GM21381 (cell line): ENCODE measurements at regions not wholly inside any gene's neighbourhood (a gene's known extent, or its start where the extent isn't known, plus 50 kb on each side); places are given as distances from the start of the nearest gene placed in this dataset.
"Not testable (repeated sequence)": the region's sequence is repeated elsewhere in the genome, so short reads cannot be mapped to it uniquely, and the experiment has no call there.

ENCODE experiments used
- ATAC-seq: cut with Tn5 transposase; IDR thresholded peaks from one replicate; pipeline ENCODE4 v1.9.1; 2021; ENCODE audit warnings: mild to moderate bottlenecking, moderate library complexity; ENCODE audit not compliant: unreplicated experiment

DNA sequence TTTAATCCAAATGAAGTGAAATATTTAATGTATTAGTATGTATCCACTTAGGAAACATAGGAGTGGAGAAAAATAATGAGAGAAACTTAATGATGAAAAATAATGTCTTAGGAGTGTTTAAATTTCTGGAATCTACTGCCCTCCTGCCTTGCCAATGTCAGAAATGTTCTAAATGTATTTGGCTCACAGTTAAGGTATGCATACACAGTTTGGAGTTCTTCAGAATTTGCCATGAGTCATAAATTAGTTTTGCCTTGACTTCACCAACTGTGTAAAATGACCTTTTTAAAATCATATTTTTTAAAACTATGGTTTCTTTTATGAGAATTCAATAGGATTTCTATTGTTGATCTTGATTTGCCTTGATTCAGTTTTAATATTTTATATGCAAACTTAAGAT, 191.7 kb upstream of the HSF2 start:
- ATAC-seq: no peak

DNA sequence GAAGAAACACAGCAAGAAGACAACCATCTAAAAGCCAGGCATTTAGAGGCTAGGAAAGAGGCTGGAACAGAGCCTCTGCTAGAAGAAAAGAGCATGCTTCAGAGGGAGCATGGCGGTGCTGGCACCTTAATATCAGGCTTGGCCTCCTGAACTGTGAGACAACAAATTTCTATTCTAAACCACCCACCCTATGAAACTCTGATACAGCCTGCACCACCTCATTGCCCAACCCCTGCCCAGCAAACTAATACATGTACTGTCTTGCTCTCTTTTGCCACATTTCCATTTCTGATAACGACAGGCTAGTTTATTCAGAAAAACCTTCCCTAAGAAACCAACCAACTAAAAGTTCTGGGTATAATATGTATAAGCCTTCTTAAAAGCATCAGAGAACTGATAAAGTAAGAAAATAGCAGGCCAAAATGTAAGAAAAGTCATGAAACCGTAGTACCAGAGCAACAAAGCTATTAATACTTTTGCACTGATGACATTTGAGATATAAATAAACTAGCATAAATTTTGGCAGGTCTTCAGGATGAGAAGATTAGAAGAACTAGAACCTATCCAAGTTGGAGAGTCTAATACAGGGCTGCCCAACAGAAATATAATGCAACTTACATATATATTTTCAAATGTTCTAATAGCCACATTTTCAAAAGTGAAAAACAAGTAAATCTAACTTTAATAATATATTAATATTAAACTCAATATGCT, 184.7 kb upstream of the HSF2 start:
- no peak for ATAC-seq

DNA sequence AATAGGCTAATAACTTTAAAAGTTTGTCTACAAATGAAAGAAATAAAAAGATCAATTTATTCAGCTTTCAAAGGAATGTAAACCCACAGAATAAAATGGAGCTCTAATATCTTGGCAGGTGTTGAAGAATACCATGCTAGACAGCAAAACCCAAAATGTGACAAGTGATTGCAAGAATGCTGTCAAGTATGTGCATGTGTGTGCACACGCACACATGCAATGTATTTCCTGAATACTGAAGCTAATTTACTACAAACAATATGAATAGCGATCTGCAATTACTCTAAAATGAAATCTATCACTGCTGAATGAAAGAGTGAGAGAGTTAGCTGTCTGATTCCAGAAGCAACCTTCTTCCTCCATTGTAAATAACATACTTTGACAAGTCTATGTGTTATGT, 179.2 kb upstream of the HSF2 start:
- no peak for ATAC-seq

DNA sequence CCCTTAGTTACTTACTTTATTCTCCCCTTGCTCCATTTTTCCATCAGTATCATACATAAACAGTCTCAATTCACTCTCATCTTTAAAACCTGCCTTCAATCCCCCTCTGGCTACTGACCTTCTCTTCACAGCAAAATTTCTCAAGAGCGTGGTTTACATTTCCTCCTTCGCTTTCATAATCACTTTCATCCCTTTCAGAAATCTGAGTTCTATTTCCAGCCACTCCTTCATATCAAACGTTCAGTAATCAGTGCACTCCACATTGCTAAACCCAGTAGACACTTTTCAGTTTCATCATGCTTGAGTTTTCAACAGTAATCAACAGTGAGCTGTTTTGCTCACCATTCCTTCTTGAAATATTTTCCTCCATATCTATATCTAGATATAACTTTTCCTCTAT, 176.7 kb upstream of the HSF2 start:
- ATAC-seq: no peak

DNA sequence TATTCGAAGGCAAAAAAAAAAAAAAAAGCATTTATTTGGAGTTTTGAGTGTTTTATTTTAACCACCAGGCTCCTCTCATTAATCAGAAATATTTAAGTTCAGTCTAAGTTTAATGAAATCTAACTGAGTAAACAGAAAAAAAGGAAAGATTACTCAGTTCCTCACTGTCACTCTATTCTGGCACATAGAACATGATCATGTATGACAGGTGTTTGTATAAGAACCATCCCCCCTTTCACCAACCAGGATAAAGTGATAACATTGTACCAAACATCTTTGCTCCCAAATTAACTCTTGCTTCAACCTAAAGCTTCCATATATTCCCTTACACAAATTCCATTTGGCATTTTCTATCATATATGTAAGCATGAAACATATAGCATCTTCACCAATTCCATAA, 176.2 kb upstream of the HSF2 start:
- no peak for ATAC-seq

DNA sequence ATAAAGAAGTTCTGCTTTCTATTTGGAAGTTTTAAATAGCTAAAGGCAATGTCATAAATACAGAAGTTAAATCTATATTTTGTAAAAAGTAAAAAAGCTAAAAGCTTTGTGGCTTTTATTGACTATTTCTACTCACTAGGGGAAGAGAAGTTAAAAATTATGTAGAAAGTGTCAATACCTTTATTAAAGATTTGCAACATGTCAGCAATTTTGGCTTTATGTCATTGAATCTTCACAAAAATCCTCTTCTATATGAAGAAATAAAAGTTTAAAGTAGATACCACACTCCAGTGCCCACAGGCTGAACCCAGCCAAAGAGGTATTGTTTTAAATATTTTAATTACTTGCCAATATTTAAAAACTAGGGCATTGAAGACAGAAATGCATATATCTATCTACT, 160.6 kb upstream of the HSF2 start:
- no peak for ATAC-seq

DNA sequence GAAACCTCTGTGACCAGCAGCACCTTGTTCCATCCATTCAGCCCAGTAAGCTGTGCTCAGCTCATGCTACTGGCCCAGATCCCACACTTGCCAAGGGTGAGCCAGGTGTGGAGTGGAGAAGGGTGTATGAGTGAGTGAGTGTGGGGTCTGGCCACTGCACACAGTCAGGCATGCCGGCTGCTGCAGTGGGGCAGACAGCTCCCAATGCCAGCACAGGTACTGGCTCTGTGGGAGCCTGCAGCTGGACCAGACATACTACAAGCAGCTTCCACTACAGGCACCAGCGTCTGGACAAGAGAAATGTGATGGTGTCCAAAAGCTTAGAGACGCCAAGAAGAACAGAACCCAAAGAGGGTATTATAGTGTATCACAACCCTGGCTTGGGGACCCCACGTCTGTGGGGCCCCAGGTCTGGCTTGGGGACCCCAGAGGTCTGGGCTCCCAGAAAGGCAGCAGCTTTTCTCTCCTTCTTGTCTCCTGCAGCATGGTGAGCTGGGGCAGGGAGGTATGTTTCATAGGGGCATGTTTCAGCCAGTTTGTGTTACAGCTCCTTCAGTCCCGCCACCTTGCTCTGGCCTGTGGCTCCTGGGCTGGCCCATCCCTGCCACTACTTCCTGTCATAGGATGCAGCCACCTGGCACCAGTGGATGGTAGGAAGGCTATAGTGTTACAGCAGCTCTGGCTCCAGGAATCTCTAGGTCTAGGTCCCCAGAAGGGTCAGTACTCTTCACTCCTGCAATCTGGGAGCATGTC, 152.4 kb upstream of the HSF2 start:
- ATAC-seq: no peak

DNA sequence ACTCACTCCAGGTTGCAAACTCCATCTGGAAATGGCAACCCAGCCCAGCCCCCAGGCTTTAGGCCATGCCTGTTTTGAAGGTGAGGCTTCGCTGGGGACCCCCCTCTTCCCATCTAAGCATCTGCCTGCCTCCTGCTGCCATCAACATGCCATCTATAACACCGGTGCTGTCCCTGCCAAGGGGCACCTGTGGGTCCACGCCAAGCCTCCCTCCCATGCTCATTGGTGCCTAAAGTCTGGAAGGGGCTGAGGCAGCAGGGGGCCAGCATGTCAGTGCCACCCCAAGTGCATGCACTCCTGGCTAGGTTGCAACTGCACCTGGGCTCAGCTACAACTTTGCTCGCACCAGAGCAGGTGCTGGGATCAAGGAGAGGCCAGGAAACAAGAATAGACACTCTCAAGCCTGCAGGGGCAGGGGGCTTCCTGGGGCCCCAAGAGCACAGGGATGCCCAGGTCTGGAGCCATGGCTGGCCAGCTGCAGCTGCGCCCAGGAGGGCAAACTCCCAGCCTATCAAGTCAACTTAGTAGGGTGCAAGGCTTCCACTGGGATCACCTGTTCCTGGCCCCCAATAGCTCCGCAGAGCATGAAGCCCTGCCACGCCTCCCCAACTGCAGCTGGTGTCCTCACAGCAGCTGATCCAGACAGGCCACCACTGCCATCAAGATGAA, 151.3 kb upstream of the HSF2 start:
- no peak for ATAC-seq

DNA sequence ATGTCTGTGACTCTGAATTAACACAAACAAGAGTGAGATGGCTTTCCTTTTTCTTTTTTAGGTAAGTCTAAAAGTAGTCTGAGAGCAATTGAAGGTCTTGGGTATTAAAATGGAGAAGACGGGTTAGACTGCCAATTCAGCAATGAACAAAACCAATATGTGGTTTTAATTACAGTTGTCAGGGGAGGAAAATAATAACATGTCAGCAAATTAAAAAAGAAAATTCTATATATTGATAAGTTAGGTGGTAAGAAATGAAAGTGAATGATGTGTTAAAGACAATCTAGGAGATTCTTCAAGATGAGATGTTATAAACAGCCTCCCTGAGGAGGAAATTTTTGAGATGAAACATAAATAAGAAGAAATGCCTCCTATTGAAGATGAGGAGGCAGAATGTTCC, 150.6 kb upstream of the HSF2 start:
- ATAC-seq: no peak

DNA sequence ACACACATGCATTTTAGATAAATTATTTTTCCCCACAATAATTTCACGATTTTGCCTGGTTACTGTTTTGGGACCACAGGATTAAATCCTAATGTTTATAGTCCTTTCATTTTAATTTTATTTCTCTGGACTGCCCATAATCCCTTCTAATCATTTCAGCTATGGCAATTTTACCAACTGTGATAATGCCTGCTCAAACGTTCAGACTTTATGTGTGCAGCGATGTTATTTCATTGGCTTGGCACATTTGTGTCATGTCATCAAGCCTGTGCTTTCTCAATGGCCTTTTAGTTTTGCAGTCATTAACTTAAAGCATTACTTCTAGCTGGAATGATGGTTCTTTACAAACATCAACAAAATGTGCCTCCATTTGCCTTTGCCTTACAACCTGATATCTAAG, 140.6 kb upstream of the HSF2 start:
- ATAC-seq: no peak

DNA sequence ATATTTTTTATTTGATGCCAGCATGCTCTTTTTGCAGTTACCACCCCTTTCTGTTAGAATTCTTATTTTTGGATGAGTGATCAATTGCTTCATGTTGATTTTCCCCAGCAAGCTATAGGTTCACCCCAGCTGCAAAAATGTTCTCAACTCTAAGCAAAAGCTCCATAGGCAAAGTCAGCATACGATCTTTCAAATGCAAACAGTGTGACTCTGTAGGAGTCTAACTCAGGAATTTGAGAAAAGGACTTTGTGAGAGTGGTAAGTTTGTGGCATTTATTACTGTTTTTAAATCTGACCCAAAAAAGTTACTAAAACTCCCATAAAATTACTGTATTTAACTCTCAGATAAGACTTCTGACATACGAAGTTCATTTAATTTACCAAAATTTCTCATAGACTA, 134.9 kb upstream of the HSF2 start:
- no peak for ATAC-seq

DNA sequence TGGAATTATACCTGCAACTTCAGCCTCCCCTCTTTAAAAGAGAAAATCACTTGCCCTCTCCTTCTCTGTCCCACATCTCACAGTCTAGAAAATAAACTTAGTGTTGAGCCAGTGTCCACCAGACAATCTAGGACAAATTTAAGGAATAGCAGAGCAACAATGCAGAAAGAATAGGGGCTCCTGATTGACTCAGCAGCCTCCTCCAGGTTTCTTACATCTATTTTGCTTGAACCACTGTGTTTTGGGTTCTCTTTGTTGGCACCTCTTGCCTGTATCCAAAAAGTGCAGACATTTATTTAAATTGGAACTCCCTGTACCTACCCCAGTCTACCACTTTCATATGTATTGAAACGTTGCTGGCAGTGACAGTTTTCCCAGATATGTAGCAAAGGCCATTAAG, 133.7 kb upstream of the HSF2 start:
- no peak for ATAC-seq

DNA sequence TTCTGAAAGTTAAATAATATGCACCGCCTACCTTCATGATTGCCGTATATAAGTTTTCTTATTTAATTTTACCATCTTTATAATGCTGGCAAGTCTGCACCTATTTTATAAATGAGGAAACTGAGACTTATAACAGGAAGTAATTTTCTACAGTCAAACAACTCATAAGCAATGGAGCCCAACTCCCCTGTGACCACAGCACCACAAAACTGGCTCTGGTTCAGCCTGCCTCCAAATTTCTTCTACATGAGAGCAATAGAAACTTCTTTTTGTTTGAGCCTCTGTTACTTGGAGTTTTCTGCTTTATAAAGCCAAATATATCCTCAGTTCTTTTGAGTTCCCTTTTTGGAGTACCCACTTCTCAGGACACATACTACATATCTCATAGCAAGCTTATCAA, 131.1 kb upstream of the HSF2 start:
- ATAC-seq: no peak

DNA sequence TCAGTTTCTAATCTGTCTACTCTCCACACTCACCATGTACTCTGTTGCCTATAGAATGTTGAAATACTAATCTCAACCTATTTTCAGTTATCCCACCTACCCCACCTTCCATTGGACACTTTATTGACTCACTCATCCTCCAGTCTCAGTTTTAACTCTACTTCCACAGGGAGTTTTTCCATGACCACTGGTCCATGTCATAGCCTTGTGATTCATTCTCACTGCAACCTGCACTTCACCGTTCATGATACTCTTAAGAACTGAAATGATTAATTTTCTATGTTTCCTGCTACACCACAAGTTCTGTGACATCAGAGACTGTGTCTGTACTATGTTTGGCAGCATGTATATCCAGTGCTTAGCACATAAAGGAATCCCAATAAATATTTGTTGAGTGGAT, 122.8 kb upstream of the HSF2 start:
- ATAC-seq: no peak

DNA sequence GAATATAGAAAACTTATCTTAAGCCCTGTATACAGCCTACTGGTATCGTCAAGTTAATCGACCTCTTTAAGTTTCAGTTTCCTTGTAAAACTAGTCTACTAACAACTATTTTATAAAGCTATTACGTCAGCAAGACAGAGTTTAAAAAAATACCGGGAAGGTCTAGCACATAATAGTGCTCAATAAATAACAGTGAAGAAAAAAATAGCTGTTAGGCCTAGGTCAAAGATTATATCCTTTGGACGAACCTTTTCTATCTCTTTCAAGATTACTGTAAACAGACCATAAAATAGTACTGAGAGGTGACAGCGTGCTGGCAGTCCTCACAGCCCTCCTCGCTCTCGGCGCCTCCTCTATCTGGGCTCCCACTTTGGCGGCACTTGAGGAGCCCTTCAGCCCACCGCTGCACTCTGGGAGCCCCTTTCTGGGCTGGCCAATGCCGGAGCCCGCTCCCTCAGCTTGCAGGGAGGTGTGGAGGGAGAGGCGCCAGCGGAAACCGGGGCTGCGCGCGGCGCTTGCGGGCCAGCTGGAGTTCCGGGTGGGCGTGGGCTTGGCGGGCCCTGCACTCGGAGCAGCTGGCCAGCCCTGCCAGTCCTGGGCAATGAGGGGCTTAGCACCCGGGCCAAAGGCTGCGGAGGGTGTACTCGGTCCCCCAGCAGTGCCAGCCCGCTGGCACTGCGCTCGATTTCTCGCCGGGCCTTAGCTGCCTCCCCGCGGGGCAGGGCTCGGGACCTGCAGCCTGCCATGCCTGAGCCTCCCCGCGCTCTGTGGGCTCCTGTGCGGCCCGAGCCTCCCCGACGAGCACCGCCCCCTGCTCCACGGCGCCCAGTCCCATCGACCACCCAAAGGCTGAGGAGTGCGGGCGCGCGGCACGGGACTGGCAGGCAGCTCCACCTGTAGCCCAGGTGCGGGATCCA, 119.1 kb upstream of the HSF2 start:
- ATAC-seq: not testable (repeated sequence)

DNA sequence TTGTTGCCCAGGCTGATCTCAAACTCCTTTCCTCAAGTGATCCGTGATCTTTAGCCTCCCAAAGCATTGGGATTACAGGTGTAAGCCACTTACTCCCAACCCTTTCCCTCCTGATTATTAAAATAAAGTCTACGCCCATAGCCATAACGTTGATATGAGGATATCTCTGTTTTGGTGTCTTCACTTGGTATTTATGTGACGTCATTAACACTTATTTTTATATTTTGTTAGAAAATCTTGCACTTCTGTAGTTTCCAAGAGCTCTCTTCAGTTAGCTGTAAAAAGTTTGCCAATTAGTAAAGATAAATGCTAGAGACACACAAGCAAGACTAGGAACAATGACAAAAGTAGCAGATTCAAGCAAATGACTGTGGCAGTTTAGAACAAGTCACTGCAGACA, 115.6 kb upstream of the HSF2 start:
- no peak for ATAC-seq

DNA sequence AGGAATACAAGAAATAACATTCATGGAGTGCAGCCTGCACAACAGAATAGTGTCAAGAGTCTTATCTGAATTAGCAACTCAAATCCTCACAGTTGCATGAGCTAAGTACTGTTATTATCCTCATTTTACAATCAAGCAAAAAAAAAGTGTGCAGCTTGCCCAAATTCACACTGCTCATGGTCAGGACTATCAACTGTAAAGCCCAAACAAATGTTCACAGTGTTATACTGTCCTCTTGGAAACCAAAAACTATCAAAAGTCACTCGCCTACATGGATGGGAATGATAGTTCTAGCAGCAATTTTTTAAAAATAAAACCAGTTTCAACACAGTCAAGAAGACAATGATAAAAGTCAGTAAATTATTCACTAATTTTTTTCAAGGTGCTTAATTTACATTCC, 114.6 kb upstream of the HSF2 start:
- ATAC-seq: no peak

DNA sequence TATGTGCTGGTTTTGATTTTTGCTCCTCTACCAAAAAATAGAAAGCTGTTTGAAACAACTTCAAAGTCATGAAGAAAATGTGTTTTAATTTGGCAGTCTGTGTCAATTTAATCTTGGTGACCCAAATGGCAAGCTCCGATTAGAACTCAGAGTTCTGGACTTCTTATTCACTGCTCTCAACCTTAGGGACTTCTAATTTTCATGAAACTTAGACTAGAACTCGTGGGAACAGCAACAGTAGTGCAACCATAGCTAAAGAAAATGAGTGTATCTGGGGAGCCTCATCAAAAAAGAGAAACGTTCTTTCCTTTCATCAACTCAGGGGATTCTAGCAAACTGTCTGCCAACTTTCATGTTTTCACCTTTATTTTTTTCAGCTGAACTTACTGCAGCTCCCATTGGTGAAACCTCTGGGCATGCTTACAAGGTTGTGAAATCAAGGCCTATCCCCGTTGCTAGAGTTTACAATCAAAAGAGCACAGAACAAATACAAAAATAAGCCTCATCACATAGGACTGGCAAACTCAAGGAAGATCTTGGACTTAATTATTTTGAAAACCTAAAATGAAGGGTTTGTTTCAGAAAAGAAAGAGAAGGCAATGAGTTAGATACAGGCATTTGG, 114.0 kb upstream of the HSF2 start:
- ATAC-seq: no peak

DNA sequence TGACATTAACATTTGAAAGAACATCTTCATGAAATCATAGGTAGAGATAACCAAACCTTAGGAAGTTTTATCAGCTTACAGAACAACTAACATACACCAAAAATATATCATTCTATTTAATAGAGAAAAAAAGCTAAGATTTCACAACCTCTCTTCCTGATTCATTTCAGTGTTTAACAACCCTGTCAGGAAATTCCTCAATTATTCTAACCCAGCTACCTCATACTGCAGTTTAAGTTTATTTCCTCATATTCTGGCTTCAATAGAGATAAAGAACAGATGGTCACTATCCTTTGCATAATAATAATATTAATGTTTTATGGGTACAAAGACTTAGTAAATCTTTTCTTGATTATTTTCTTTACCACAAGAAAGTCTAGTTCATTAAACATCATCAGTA, 112.9 kb upstream of the HSF2 start:
- ATAC-seq: no peak

DNA sequence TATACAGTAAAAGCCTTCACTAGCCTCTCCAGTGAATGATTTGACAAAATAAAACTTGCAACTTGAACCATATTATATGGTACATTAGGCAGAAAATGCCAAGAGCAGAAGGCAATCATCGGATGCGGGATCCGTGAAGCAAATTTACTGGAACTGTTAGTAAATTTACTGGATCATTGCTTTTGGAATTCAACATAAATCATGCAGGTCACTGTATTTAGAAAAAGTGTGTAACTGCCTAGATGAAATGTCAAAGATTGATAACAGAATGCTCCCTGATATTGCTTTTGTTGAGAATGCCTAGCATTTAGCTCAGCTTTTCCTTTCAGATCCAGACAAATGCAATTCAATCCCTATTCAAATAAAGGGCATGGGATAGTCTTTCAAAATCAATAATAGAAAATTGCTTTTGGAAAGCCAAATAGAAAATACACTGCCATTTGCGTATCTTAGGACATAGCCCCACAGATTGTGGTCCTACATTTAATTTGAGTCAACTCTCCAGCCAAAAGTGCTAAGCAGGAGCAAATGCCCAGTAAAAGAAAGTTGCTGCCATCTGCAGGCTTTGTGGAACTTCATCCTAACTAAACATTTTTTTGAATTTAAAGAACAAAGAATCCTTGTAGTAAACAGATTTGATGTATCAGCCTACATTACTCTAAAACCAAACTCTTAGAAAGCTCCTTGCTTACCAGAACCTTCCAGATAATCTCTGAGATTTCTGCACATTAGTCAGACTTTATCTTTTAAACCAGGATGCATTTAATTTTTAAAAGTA, 109.5 kb upstream of the HSF2 start:
- ATAC-seq: no peak
